ENCODE measurements at regions not wholly inside any gene's neighbourhood (a gene's known extent, or its start where the extent isn't known, plus 50 kb on each side); places are given as distances from the start of the nearest gene placed in this dataset.

- H3K4me1 ChIP-seq: no peaks in the 10 kb centered on the region
- H3K27me3 ChIP-seq: no peaks in the 10 kb centered on the region
- no peaks in the 10 kb centered on the region for H3K9me3 ChIP-seq
- DNase-seq: no peak
- WGBS, 2 donors: 64 to 70% methylated on average over 10 of the region's 10 CpGs
- intact Hi-C loops (cut with DNase I): no loop called here
- H3K27ac ChIP-seq: peak overlapping the region in 1 of 4 donors; percentile 47
- TF ChIP-seq POLR2A (IDR thresholded peaks at IDR 0.05) (no peak), POLR2AphosphoS5 (IDR thresholded peaks at IDR 0.05) (no peak), EP300 (IDR thresholded peaks at IDR 0.05) (no peak)
- TF ChIP-seq, protein P1, sequence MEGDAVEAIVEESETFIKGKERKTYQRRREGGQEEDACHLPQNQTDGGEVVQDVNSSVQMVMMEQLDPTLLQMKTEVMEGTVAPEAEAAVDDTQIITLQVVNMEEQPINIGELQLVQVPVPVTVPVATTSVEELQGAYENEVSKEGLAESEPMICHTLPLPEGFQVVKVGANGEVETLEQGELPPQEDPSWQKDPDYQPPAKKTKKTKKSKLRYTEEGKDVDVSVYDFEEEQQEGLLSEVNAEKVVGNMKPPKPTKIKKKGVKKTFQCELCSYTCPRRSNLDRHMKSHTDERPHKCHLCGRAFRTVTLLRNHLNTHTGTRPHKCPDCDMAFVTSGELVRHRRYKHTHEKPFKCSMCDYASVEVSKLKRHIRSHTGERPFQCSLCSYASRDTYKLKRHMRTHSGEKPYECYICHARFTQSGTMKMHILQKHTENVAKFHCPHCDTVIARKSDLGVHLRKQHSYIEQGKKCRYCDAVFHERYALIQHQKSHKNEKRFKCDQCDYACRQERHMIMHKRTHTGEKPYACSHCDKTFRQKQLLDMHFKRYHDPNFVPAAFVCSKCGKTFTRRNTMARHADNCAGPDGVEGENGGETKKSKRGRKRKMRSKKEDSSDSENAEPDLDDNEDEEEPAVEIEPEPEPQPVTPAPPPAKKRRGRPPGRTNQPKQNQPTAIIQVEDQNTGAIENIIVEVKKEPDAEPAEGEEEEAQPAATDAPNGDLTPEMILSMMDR (IDR thresholded peaks at IDR 0.05): no peak
- no peak overlapping the region for H3K4me3 ChIP-seq
- no peaks in the 10 kb centered on the region for H3K36me3 ChIP-seq
Measured at GRCh38 chr9:99377790-99378775, 156.0 kb downstream of the SEC61B start.

DNA sequence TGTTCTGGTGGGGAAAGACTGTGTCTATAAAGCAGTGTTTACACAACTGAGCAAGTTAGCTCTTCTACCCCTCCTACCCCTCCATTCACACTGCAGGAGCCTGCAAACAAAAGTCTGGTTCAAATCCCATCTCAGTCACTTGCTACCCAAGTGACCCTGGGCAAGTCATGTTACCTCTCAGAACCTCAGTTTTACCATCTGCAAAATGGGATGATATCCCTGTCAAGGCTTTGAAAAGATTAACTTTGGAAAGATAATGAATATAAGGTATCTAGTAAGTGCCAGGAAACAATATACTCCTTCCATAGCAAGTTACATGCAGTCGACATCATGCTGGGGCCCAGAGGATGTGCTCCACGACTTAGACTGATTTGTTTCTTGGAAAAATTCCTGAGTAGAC lies 161.5 kb downstream of the SEC61B start:
- Histone ChIP-seq H3K4me1 (peaks cover 0 to 3% (median 0%) of the 10 kb centered on the region in 4 donors), H3K9me3 (no peaks in the 10 kb centered on the region), H3K27ac (no peak overlapping the region), H3K4me3 (no peak overlapping the region), H3K36me3 (no peaks in the 10 kb centered on the region), H3K27me3 (no peaks in the 10 kb centered on the region)
- TF ChIP-seq EP300 (IDR thresholded peaks at IDR 0.05) (no peak), POLR2A (IDR thresholded peaks at IDR 0.05) (no peak), POLR2AphosphoS5 (IDR thresholded peaks at IDR 0.05) (no peak)
- TF ChIP-seq, protein P1 (IDR thresholded peaks at IDR 0.05): no peak
- 15 to 30% methylated on average over 2 of the region's 2 CpGs for WGBS, 2 donors
- intact Hi-C loops (cut with DNase I): no loop called here
- DNase-seq: no peak

GRCh38 chr9:99385215-99385614 lies 163.1 kb downstream of the SEC61B start:
- Histone ChIP-seq H3K4me3 (no peak overlapping the region), H3K4me1 (peaks cover 0 to 3% (median 0%) of the 10 kb centered on the region in 4 donors), H3K9me3 (no peaks in the 10 kb centered on the region), H3K27ac (no peak overlapping the region), H3K27me3 (no peaks in the 10 kb centered on the region), H3K36me3 (no peaks in the 10 kb centered on the region)
- DNase-seq: no peak
- intact Hi-C loops (cut with DNase I): no loop called here
- TF ChIP-seq EP300 (IDR thresholded peaks at IDR 0.05) (no peak), POLR2A (IDR thresholded peaks at IDR 0.05) (no peak), POLR2AphosphoS5 (IDR thresholded peaks at IDR 0.05) (no peak)
- TF ChIP-seq, protein P1 (IDR thresholded peaks at IDR 0.05): no peak
- 92 to 97% methylated on average over 4 of the region's 4 CpGs for WGBS, 2 donors

DNA sequence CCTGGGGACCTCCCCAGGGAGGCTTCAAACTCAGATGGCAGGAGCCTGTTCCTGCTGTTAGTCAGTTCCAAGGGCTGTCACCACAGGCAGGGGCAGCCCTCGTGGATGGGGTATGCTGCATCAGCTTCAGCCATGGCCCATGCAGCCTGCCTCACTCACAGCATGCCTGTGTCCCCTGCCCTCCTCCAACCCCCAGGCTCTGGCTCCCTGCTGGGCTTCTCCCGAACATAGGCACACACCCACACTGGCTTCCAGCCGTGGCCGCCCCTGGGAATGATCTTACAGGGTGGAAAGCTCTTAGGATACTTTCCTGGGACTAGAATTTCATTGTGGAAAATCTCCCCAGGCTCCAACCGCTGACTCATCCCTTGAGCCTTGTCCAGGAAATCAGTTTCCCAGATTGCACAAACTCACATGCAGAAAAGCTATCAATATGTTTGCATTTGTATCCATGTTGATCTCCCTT lies 163.8 kb downstream of the SEC61B start:
- 53 to 66% methylated on average over 5 of the region's 5 CpGs for WGBS, 2 donors
- no peak overlapping the region for H3K27ac ChIP-seq
- no peak for DNase-seq
- TF ChIP-seq POLR2A (IDR thresholded peaks at IDR 0.05): no peak
- TF ChIP-seq, protein P1 (IDR thresholded peaks at IDR 0.05): no peak
- no peak for TF ChIP-seq EP300 (IDR thresholded peaks at IDR 0.05)
- TF ChIP-seq POLR2AphosphoS5 (IDR thresholded peaks at IDR 0.05): no peak
- H3K4me1 ChIP-seq: peaks cover 0 to 3% (median 0%) of the 10 kb centered on the region in 4 donors
- intact Hi-C loops (cut with DNase I): no loop called here
- no peaks in the 10 kb centered on the region for H3K27me3 ChIP-seq
- no peaks in the 10 kb centered on the region for H3K9me3 ChIP-seq
- H3K4me3 ChIP-seq: no peak overlapping the region
- H3K36me3 ChIP-seq: no peaks in the 10 kb centered on the region
